SU-DHL-6 (cell line): ENCODE measurements at regions not wholly inside any gene's neighbourhood (a gene's known extent, or its start where the extent isn't known, plus 50 kb on each side); places are given as distances from the start of the nearest gene placed in this dataset.

Experiments used
- H2AFZ ChIP-seq: fragments of 200-600 bp; sonication (generic); 2 replicates; pipeline ENCODE4 v1.6.1; 2014; ENCODE audit warnings: low read depth, mild to moderate bottlenecking, moderate library complexity, mixed read lengths, antibody characterized with exemption, low read length; ENCODE audit not compliant: severe bottlenecking
- H3F3A ChIP-seq: fragments of 200-600 bp; shearing (Covaris generic); 2 replicates; pipeline ENCODE4 v1.6.0; 2016; ENCODE audit warnings: antibody characterized with exemption, mild to moderate bottlenecking; ENCODE audit not compliant: insufficient read depth
- H3K27ac ChIP-seq: fragments of 200-600 bp; sonication (generic); 2 replicates; pipeline ENCODE4 v1.5.1; 2016; ENCODE audit warnings: low read depth, mild to moderate bottlenecking, low read length, moderate library complexity, mixed read lengths
- H3K27me3 ChIP-seq: fragments of 200-600 bp; sonication (generic), shearing (Covaris generic); 2 replicates; pipeline ENCODE4 v1.6.0; 2014; ENCODE audit warnings: mild to moderate bottlenecking, low read length
- H3K36me3 ChIP-seq: fragments of 200-600 bp; sonication (generic); 2 replicates; pipeline ENCODE4 v1.6.1; 2014; ENCODE audit warnings: mild to moderate bottlenecking, low read length, mixed read lengths
- H3K4me2 ChIP-seq: fragments of 300-600, 200-600 bp; shearing (Covaris generic), sonication (generic); 2 replicates; pipeline ENCODE4 v1.6.0; 2014; ENCODE audit warnings: low read length, low read depth, mild to moderate bottlenecking; ENCODE audit not compliant: poor library complexity, severe bottlenecking
- H3K4me3 ChIP-seq: fragments of 200-600 bp; sonication (generic); 2 replicates; pipeline ENCODE4 v1.5.1; 2014; ENCODE audit warnings: antibody characterized with exemption, low read length, mild to moderate bottlenecking, mixed read lengths; ENCODE audit not compliant: insufficient read depth, poor library complexity, severe bottlenecking
- H3K79me2 ChIP-seq: fragments of 200-600 bp; sonication (generic); 2 replicates; pipeline ENCODE4 v1.6.1; 2014; ENCODE audit warnings: mild to moderate bottlenecking, low read length, moderate library complexity; ENCODE audit not compliant: insufficient read depth
- H3K9ac ChIP-seq: fragments of 200-600 bp; sonication (generic); 2 replicates; pipeline ENCODE4 v1.7.0; 2014; ENCODE audit warnings: mild to moderate bottlenecking, low read length
- H3K9me2 ChIP-seq: fragments of 200-600 bp; sonication (generic); replicated peaks from 2 replicates; pipeline ENCODE4 v1.6.1; 2014; ENCODE audit warnings: low read length; ENCODE audit not compliant: insufficient read depth
- H3K9me3 ChIP-seq: fragments of 200-600 bp; sonication (generic); 2 replicates; pipeline ENCODE4 v1.6.1; 2014; ENCODE audit warnings: low read length, mixed read lengths; ENCODE audit not compliant: insufficient read depth
- H4K20me1 ChIP-seq: fragments of 200-600 bp; sonication (generic); 2 replicates; pipeline ENCODE4 v1.6.1; 2014; ENCODE audit warnings: low read depth, mild to moderate bottlenecking, antibody characterized with exemption, low read length, moderate library complexity, mixed read lengths
- EZH2phosphoT487 ChIP-seq: fragments of 200-600 bp; sonication (generic), shearing (Covaris generic); conservative IDR thresholded peaks from 2 replicates; pipeline ENCODE4 v1.6.1; 2018; ENCODE audit warnings: mild to moderate bottlenecking, antibody characterized with exemption, low read length, moderate library complexity, mixed read lengths
- TF ChIP-seq, protein P1 (sequence below): fragments of 200-600 bp; sonication (generic); IDR thresholded peaks from one replicate; pipeline ENCODE4 v1.5.1; 2017; ENCODE audit warnings: antibody characterized with exemption, mild to moderate bottlenecking, low read length, moderate library complexity; ENCODE audit not compliant: insufficient read depth, poor library complexity, severe bottlenecking

DNA sequence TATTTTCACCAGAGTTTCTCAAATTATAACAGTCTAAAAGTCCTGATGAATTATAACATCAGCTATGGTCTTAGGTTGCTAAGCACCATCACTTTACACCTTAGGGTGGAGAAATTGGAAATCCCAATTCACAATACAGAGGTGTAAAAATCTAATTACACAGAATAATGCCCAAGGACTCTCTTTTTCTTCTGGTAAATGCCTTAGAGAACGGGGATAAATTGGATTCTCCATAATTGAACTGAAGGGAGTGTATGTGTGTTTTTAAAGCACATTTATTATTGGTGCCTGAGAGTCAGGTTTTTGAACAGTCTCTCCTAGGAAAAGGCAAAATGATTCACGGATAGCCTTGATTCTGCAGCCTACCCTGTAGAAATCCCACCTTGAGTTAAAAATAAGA lies 66.8 kb downstream of the NIBAN1 start:
- no peaks in the 10 kb centered on the region for H3K27me3 ChIP-seq
- H3K4me2 ChIP-seq = no peak overlapping the region
- no peak overlapping the region for H3K27ac ChIP-seq
- H3K9me2 ChIP-seq = no peaks in the 10 kb centered on the region
- H3K36me3 ChIP-seq = no peaks in the 10 kb centered on the region
- no peaks in the 10 kb centered on the region for H4K20me1 ChIP-seq
- TF ChIP-seq, protein P1, sequence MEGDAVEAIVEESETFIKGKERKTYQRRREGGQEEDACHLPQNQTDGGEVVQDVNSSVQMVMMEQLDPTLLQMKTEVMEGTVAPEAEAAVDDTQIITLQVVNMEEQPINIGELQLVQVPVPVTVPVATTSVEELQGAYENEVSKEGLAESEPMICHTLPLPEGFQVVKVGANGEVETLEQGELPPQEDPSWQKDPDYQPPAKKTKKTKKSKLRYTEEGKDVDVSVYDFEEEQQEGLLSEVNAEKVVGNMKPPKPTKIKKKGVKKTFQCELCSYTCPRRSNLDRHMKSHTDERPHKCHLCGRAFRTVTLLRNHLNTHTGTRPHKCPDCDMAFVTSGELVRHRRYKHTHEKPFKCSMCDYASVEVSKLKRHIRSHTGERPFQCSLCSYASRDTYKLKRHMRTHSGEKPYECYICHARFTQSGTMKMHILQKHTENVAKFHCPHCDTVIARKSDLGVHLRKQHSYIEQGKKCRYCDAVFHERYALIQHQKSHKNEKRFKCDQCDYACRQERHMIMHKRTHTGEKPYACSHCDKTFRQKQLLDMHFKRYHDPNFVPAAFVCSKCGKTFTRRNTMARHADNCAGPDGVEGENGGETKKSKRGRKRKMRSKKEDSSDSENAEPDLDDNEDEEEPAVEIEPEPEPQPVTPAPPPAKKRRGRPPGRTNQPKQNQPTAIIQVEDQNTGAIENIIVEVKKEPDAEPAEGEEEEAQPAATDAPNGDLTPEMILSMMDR = no peak
- no peak for TF ChIP-seq EZH2phosphoT487
- no peaks in the 10 kb centered on the region for H3K79me2 ChIP-seq
- no peaks in the 10 kb centered on the region for H3F3A ChIP-seq
- no peak overlapping the region for H3K9ac ChIP-seq
- no peaks in the 10 kb centered on the region for H3K9me3 ChIP-seq
- no peak overlapping the region for H3K4me3 ChIP-seq
- no peak overlapping the region for H2AFZ ChIP-seq

DNA sequence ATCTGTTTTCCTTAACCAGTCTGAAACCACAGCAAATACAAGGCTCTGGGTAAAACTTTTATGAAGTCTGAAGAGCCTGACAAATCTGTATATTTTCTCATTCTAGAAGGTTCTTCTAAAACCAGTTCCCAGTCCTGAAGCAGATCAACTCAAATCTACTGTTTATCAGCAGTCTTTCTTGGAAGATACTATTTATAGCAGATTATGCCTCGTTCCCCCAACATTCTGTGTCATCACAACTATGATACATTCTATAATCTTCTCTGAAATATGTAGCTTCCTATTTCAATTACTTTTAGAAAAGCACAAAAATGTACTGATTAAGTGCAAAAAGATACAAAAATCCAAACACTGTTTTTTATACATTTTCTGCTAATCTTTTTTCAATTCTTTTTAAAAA lies 67.5 kb downstream of the NIBAN1 start:
- Histone ChIP-seq H3K27me3 (no peaks in the 10 kb centered on the region), H3K4me2 (no peak overlapping the region), H3K9me2 (no peaks in the 10 kb centered on the region), H4K20me1 (no peaks in the 10 kb centered on the region), H3K9me3 (no peaks in the 10 kb centered on the region), H3K4me3 (no peak overlapping the region), H3F3A (no peaks in the 10 kb centered on the region), H3K36me3 (no peaks in the 10 kb centered on the region), H3K79me2 (no peaks in the 10 kb centered on the region), H3K27ac (no peak overlapping the region), H2AFZ (no peak overlapping the region), H3K9ac (no peak overlapping the region)
- TF ChIP-seq, protein P1 = no peak

DNA sequence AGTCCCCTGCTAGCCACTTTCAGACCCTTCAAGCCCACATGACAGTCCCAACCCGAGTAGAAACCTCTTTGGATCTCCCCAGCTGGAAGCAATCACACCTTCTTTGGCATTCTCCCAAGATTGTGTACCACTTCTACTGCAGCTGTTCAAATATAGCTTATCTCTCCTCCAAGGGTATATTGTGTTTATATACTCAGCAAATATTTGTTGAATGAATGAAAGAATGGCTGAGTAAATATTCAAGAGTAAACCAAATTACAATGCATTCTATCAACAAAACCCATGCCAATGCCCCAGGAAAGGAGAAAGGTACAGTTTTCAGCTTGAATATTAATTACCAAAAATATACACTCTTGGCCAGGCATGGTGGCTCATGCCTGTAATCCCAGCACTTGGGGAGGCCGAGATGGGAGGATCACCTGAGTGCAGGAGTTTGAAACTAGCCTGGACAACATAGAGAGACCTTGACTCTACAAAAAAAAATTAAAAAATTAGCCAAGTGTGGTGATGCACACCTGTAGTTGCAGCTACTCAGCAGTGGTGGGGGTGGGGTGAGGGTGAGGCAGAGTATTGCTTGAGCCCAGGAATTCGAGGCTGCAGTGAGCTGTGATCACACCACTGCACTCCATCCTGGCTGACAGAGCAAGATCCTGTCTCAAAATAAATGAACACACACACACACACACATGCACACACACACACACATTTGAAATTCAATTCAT lies 68.5 kb downstream of the NIBAN1 start:
- Histone ChIP-seq H3F3A (no peaks in the 10 kb centered on the region), H3K27ac (no peak overlapping the region), H3K4me3 (no peak overlapping the region), H3K36me3 (no peaks in the 10 kb centered on the region), H3K9me2 (no peaks in the 10 kb centered on the region), H3K9ac (no peak overlapping the region), H3K27me3 (no peaks in the 10 kb centered on the region), H4K20me1 (no peaks in the 10 kb centered on the region), H3K79me2 (no peaks in the 10 kb centered on the region), H2AFZ (no peak overlapping the region), H3K4me2 (no peak overlapping the region), H3K9me3 (no peaks in the 10 kb centered on the region)
- TF ChIP-seq EZH2phosphoT487 = no peak
- TF ChIP-seq, protein P1 = no peak
